ENCODE measurements at regions not wholly inside any gene's neighbourhood (a gene's known extent, or its start where the extent isn't known, plus 50 kb on each side); places are given as distances from the start of the nearest gene placed in this dataset.

GRCh38 chr6:101102702-101103101 is 221.6 kb upstream of the ASCC3 start:
- TF ChIP-seq CTCF (IDR thresholded peaks at IDR 0.05) (no peak), POLR2A (IDR thresholded peaks at IDR 0.05) (no peak), POLR2AphosphoS5 (IDR thresholded peaks at IDR 0.05) (no peak)
